ENCODE measurements at regions not wholly inside any gene's neighbourhood (a gene's known extent, or its start where the extent isn't known, plus 50 kb on each side); places are given as distances from the start of the nearest gene placed in this dataset.

GRCh38 chr3:113153499-113154107 lies 57.8 kb upstream of the BOC start:
- no peak for ATAC-seq (ENCODE audit: low read depth in 2 of 2)
- Histone ChIP-seq H3K4me1 (ENCODE audit: control insufficient read depth, insufficient read depth, low read length, poor library complexity, severe bottlenecking) (no peaks in the 10 kb centered on the region), H3K4me3 (ENCODE audit: low read depth, low read length) (no peak overlapping the region), H3K27ac (ENCODE audit: insufficient read depth, low read length, poor library complexity, severe bottlenecking) (no peak overlapping the region), H3K27me3 (ENCODE audit: control insufficient read depth, insufficient read depth, low read length) (peaks cover 5% of the 10 kb centered on the region), H3K36me3 (ENCODE audit: control insufficient read depth, insufficient read depth, low read length) (no peaks in the 10 kb centered on the region), H3K9me3 (ENCODE audit: control insufficient read depth in 2 of 2, low read length in 2 of 2) (no peaks in the 10 kb centered on the region)
- DNase-seq, result no peak
- Mint-ChIP-seq H3K27me3 (peaks cover 19% of the 10 kb centered on the region), H3K9me3 (peaks cover 0 to 6% (median 0%) of the 10 kb centered on the region in 7 donors), H3K4me1 (no peaks in the 10 kb centered on the region), H3K27ac (no peak overlapping the region), H3K4me3 (no peak overlapping the region), H3K36me3 (no peaks in the 10 kb centered on the region)

GRCh38 chr3:113156816-113157333 lies 54.5 kb upstream of the BOC start:
- Histone ChIP-seq H3K4me3 (ENCODE audit: low read depth, low read length) (no peak overlapping the region), H3K27ac (ENCODE audit: insufficient read depth, low read length, poor library complexity, severe bottlenecking) (no peak overlapping the region), H3K36me3 (ENCODE audit: control insufficient read depth, insufficient read depth, low read length) (no peaks in the 10 kb centered on the region), H3K4me1 (ENCODE audit: control insufficient read depth, insufficient read depth, low read length, poor library complexity, severe bottlenecking) (no peaks in the 10 kb centered on the region), H3K27me3 (ENCODE audit: control insufficient read depth, insufficient read depth, low read length) (peaks cover 5% of the 10 kb centered on the region), H3K9me3 (ENCODE audit: control insufficient read depth in 2 of 2, low read length in 2 of 2) (no peaks in the 10 kb centered on the region)
- Mint-ChIP-seq H3K27ac (no peak overlapping the region), H3K4me3 (no peak overlapping the region), H3K27me3 (peaks cover 18% of the 10 kb centered on the region), H3K36me3 (no peaks in the 10 kb centered on the region), H3K4me1 (no peaks in the 10 kb centered on the region), H3K9me3 (peaks cover 0 to 4% (median 0%) of the 10 kb centered on the region in 7 donors)
- ATAC-seq (ENCODE audit: low read depth in 2 of 2) (no peak), DNase-seq (no peak)

GRCh38 chr3:113157408-113158030 lies 53.8 kb upstream of the BOC start:
- DNase-seq (no peak), ATAC-seq (ENCODE audit: low read depth in 2 of 2) (no peak)
- Mint-ChIP-seq H3K36me3 (no peaks in the 10 kb centered on the region), H3K9me3 (peaks cover 0 to 4% (median 0%) of the 10 kb centered on the region in 7 donors), H3K27ac (no peak overlapping the region), H3K4me1 (no peaks in the 10 kb centered on the region), H3K27me3 (peaks cover 13% of the 10 kb centered on the region), H3K4me3 (no peak overlapping the region)
- H3K9me3 ChIP-seq (ENCODE audit: control insufficient read depth in 2 of 2, low read length in 2 of 2), result no peaks in the 10 kb centered on the region
- no peaks in the 10 kb centered on the region for H3K4me1 ChIP-seq (ENCODE audit: control insufficient read depth, insufficient read depth, low read length, poor library complexity, severe bottlenecking)
- peaks cover 5% of the 10 kb centered on the region for H3K27me3 ChIP-seq (ENCODE audit: control insufficient read depth, insufficient read depth, low read length)
- no peaks in the 10 kb centered on the region for H3K36me3 ChIP-seq (ENCODE audit: control insufficient read depth, insufficient read depth, low read length)
- no peak overlapping the region for H3K4me3 ChIP-seq (ENCODE audit: low read depth, low read length)
- no peak overlapping the region for H3K27ac ChIP-seq (ENCODE audit: insufficient read depth, low read length, poor library complexity, severe bottlenecking)

GRCh38 chr3:113158171-113158570 lies 53.2 kb upstream of the BOC start:
- H3K36me3 Mint-ChIP-seq, result no peaks in the 10 kb centered on the region
- no peaks in the 10 kb centered on the region for H3K4me1 Mint-ChIP-seq
- ATAC-seq (ENCODE audit: low read depth in 2 of 2) (no peak), DNase-seq (no peak)
- Histone ChIP-seq H3K4me1 (ENCODE audit: control insufficient read depth, insufficient read depth, low read length, poor library complexity, severe bottlenecking) (no peaks in the 10 kb centered on the region), H3K27me3 (ENCODE audit: control insufficient read depth, insufficient read depth, low read length) (peaks cover 3% of the 10 kb centered on the region), H3K36me3 (ENCODE audit: control insufficient read depth, insufficient read depth, low read length) (no peaks in the 10 kb centered on the region), H3K27ac (ENCODE audit: insufficient read depth, low read length, poor library complexity, severe bottlenecking) (no peak overlapping the region), H3K9me3 (ENCODE audit: control insufficient read depth in 2 of 2, low read length in 2 of 2) (no peaks in the 10 kb centered on the region), H3K4me3 (ENCODE audit: low read depth, low read length) (no peak overlapping the region)
- H3K4me3 Mint-ChIP-seq, result no peak overlapping the region
- peaks cover 0 to 4% (median 0%) of the 10 kb centered on the region in 7 donors for H3K9me3 Mint-ChIP-seq
- H3K27ac Mint-ChIP-seq, result no peak overlapping the region
- H3K27me3 Mint-ChIP-seq, result peaks cover 13% of the 10 kb centered on the region

Measured in CD4-positive, CD25-positive, alpha-beta regulatory T cell (primary cell).